Astrocyte (in vitro differentiated cells and primary cell): ENCODE measurements at regions not wholly inside any gene's neighbourhood (a gene's known extent, or its start where the extent isn't known, plus 50 kb on each side); places are given as distances from the start of the nearest gene placed in this dataset.

ENCODE experiments used
- EZH2 ChIP-seq: IDR thresholded peaks from 2 replicates; pipeline ENCODE4 v1.6.1; 2012; ENCODE audit warnings: mild to moderate bottlenecking, low read length, inconsistent platforms; ENCODE audit not compliant: insufficient read depth
- TF ChIP-seq, protein P1 (sequence below): IDR thresholded peaks from 2 replicates; pipeline ENCODE4 v1.5.1; 2011; ENCODE audit warnings: low read depth, mild to moderate bottlenecking, inconsistent platforms, low read length, moderate library complexity; ENCODE audit not compliant: insufficient read depth

DNA sequence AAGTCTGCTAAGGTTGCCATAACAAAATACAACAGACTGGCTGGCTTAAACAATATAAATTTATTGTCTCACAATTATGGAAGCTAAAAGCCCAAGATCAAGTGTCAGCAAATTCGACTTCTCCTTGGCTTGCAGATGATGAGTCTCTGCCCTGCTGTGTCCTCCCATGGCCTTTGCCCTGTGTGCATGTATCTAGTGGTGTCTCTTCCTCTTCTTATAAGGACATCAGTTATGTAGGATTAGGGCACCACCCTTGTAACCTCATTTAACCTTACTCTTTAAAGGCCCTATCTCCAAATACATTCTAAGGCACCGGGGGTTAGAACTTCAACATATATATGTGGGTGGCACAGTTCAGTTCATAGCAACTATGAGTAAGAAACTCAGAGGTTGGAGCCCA is 157.9 kb upstream of the RASA1 start:
- TF ChIP-seq, protein P1, sequence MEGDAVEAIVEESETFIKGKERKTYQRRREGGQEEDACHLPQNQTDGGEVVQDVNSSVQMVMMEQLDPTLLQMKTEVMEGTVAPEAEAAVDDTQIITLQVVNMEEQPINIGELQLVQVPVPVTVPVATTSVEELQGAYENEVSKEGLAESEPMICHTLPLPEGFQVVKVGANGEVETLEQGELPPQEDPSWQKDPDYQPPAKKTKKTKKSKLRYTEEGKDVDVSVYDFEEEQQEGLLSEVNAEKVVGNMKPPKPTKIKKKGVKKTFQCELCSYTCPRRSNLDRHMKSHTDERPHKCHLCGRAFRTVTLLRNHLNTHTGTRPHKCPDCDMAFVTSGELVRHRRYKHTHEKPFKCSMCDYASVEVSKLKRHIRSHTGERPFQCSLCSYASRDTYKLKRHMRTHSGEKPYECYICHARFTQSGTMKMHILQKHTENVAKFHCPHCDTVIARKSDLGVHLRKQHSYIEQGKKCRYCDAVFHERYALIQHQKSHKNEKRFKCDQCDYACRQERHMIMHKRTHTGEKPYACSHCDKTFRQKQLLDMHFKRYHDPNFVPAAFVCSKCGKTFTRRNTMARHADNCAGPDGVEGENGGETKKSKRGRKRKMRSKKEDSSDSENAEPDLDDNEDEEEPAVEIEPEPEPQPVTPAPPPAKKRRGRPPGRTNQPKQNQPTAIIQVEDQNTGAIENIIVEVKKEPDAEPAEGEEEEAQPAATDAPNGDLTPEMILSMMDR = no peak
- no peak for TF ChIP-seq EZH2
